HUES64 (cell line): ENCODE measurements at regions not wholly inside any gene's neighbourhood (a gene's known extent, or its start where the extent isn't known, plus 50 kb on each side); places are given as distances from the start of the nearest gene placed in this dataset.
"Not testable (repeated sequence)": the region's sequence is repeated elsewhere in the genome, so short reads cannot be mapped to it uniquely, and the experiment has no call there.

ENCODE experiments used
- H3K27ac ChIP-seq: 2 replicates; pipeline ENCODE4 v1.7.0; 2013; ENCODE audit warnings: low read depth, low read length, inconsistent platforms
- H3K27me3 ChIP-seq: 2 replicates; pipeline ENCODE4 v1.6.1; 2013; ENCODE audit warnings: mild to moderate bottlenecking, low read length; ENCODE audit not compliant: insufficient read depth
- H3K36me3 ChIP-seq: 2 replicates; pipeline ENCODE4 v1.6.1; 2013; ENCODE audit warnings: mild to moderate bottlenecking, low read length; ENCODE audit not compliant: insufficient read depth
- H3K4me1 ChIP-seq: 2 replicates; pipeline ENCODE4 v1.6.1; 2013; ENCODE audit warnings: mild to moderate bottlenecking, low read length, moderate library complexity; ENCODE audit not compliant: insufficient read depth
- H3K4me3 ChIP-seq: 2 replicates; pipeline ENCODE4 v1.5.1; 2013; ENCODE audit warnings: mild to moderate bottlenecking, low read length, moderate library complexity
- H3K9ac ChIP-seq: 2 replicates; pipeline ENCODE4 v1.6.1; 2013; ENCODE audit warnings: mild to moderate bottlenecking, low read depth, low read length
- H3K9me3 ChIP-seq: 2 replicates; pipeline ENCODE4 v1.6.1; 2013; ENCODE audit warnings: low read depth, low read length; ENCODE audit not compliant: insufficient read depth
- WGBS: fragments of 150-250, 120-280 bp; methylation state at CpG from one replicate; pipeline ENCODE4 v1.1.7; 2013; ENCODE audit warnings: missing lambda C conversion rate; 5-methylcytosine and 5-hydroxymethylcytosine counted together

- H3K9me3 ChIP-seq: no peaks in the 10 kb centered on the region
- H3K36me3 ChIP-seq: no peaks in the 10 kb centered on the region
- H3K9ac ChIP-seq: no peak overlapping the region
- no peaks in the 10 kb centered on the region for H3K4me1 ChIP-seq
- no peak overlapping the region for H3K27ac ChIP-seq
- H3K27me3 ChIP-seq: no peaks in the 10 kb centered on the region
- H3K4me3 ChIP-seq: no peak overlapping the region
- 94% methylated on average over 2 of the region's 2 CpGs for WGBS
Observed at GRCh38 chr4:132763465-132763864, 385.6 kb upstream of the PCDH10 start.

GRCh38 chr4:132767901-132768300 is 381.2 kb upstream of the PCDH10 start:
- no peaks in the 10 kb centered on the region for H3K4me1 ChIP-seq
- no peaks in the 10 kb centered on the region for H3K36me3 ChIP-seq
- H3K9me3 ChIP-seq: no peaks in the 10 kb centered on the region
- H3K4me3 ChIP-seq: no peak overlapping the region
- no peak overlapping the region for H3K27ac ChIP-seq
- no peak overlapping the region for H3K9ac ChIP-seq
- no peaks in the 10 kb centered on the region for H3K27me3 ChIP-seq
- 91% methylated on average over 1 of the region's 1 CpG for WGBS

GRCh38 chr4:132770776-132771175 is 378.3 kb upstream of the PCDH10 start:
- H3K36me3 ChIP-seq: no peaks in the 10 kb centered on the region
- H3K9ac ChIP-seq: no peak overlapping the region
- H3K4me3 ChIP-seq: no peak overlapping the region
- H3K27ac ChIP-seq: no peak overlapping the region
- 93% methylated on average over 2 of the region's 2 CpGs for WGBS
- no peaks in the 10 kb centered on the region for H3K9me3 ChIP-seq
- H3K27me3 ChIP-seq: no peaks in the 10 kb centered on the region
- no peaks in the 10 kb centered on the region for H3K4me1 ChIP-seq

- Histone ChIP-seq H3K4me1 (no peaks in the 10 kb centered on the region), H3K9ac (no peak overlapping the region), H3K27me3 (no peaks in the 10 kb centered on the region), H3K9me3 (no peaks in the 10 kb centered on the region), H3K4me3 (no peak overlapping the region), H3K36me3 (no peaks in the 10 kb centered on the region), H3K27ac (no peak overlapping the region)
Observed at GRCh38 chr4:132792310-132792709, 356.8 kb upstream of the PCDH10 start.

GRCh38 chr4:132797856-132798255 is 351.2 kb upstream of the PCDH10 start:
- no peaks in the 10 kb centered on the region for H3K36me3 ChIP-seq
- WGBS: 92% methylated on average over 1 of the region's 1 CpG
- no peak overlapping the region for H3K27ac ChIP-seq
- H3K9ac ChIP-seq: no peak overlapping the region
- H3K27me3 ChIP-seq: no peaks in the 10 kb centered on the region
- H3K4me1 ChIP-seq: peaks cover 5% of the 10 kb centered on the region; the same call in 1 of the 2 replicates
- no peak overlapping the region for H3K4me3 ChIP-seq
- no peaks in the 10 kb centered on the region for H3K9me3 ChIP-seq

- Histone ChIP-seq H3K4me3 (no peak overlapping the region), H3K4me1 (no peaks in the 10 kb centered on the region), H3K27me3 (no peaks in the 10 kb centered on the region), H3K9me3 (no peaks in the 10 kb centered on the region), H3K9ac (no peak overlapping the region), H3K36me3 (no peaks in the 10 kb centered on the region), H3K27ac (no peak overlapping the region)
- WGBS: 84% methylated on average over 15 of the region's 16 CpGs
Observed at GRCh38 chr4:132809298-132810032, 339.6 kb upstream of the PCDH10 start.

- not testable (repeated sequence) for H3K27ac ChIP-seq, H3K4me3 ChIP-seq, H3K9me3 ChIP-seq, H3K27me3 ChIP-seq, H3K9ac ChIP-seq, H3K36me3 ChIP-seq, H3K4me1 ChIP-seq
- 90% methylated on average over 2 of the region's 2 CpGs for WGBS
Observed at GRCh38 chr4:132813061-132813460, 336.0 kb upstream of the PCDH10 start.

GRCh38 chr4:132818091-132818490 is 331.0 kb upstream of the PCDH10 start:
- Histone ChIP-seq H3K9me3 (no peaks in the 10 kb centered on the region), H3K4me1 (peaks cover 3% of the 10 kb centered on the region; the same call in 1 of the 2 replicates), H3K4me3 (peak overlapping the region; percentile 21; the same call in 1 of the 2 replicates), H3K27ac (no peak overlapping the region), H3K36me3 (no peaks in the 10 kb centered on the region), H3K27me3 (no peaks in the 10 kb centered on the region), H3K9ac (peak overlapping the region; percentile 38; the same call in 1 of the 2 replicates)
- WGBS: 88% methylated on average over 13 of the region's 15 CpGs

GRCh38 chr4:132823419-132823818 is 325.7 kb upstream of the PCDH10 start:
- H3K27me3 ChIP-seq: no peaks in the 10 kb centered on the region
- H3K9ac ChIP-seq: no peak overlapping the region
- H3K36me3 ChIP-seq: no peaks in the 10 kb centered on the region
- H3K9me3 ChIP-seq: no peaks in the 10 kb centered on the region
- peaks cover 3% of the 10 kb centered on the region; the same call in 1 of the 2 replicates for H3K4me1 ChIP-seq
- WGBS: no CpG with 5 or more reads among the region's 1 CpG
- no peak overlapping the region for H3K27ac ChIP-seq
- no peak overlapping the region for H3K4me3 ChIP-seq

GRCh38 chr4:132824761-132825160 is 324.3 kb upstream of the PCDH10 start:
- no peak overlapping the region for H3K9ac ChIP-seq
- no peaks in the 10 kb centered on the region for H3K4me1 ChIP-seq
- H3K27ac ChIP-seq: no peak overlapping the region
- 95% methylated on average over 8 of the region's 8 CpGs for WGBS
- no peaks in the 10 kb centered on the region for H3K27me3 ChIP-seq
- H3K36me3 ChIP-seq: no peaks in the 10 kb centered on the region
- no peaks in the 10 kb centered on the region for H3K9me3 ChIP-seq
- H3K4me3 ChIP-seq: no peak overlapping the region

- Histone ChIP-seq H3K36me3 (no peaks in the 10 kb centered on the region), H3K9me3 (no peaks in the 10 kb centered on the region), H3K4me1 (no peaks in the 10 kb centered on the region), H3K9ac (no peak overlapping the region), H3K27me3 (no peaks in the 10 kb centered on the region), H3K27ac (no peak overlapping the region), H3K4me3 (no peak overlapping the region)
- WGBS: 63% methylated on average over 4 of the region's 4 CpGs
Observed at GRCh38 chr4:132827522-132827921, 321.6 kb upstream of the PCDH10 start.

- Histone ChIP-seq H3K9me3 (no peaks in the 10 kb centered on the region; the same call in 1 of the 2 replicates), H3K4me3 (no peak overlapping the region), H3K27me3 (no peaks in the 10 kb centered on the region), H3K9ac (no peak overlapping the region), H3K36me3 (no peaks in the 10 kb centered on the region), H3K4me1 (no peaks in the 10 kb centered on the region), H3K27ac (no peak overlapping the region)
- WGBS: 89% methylated on average over 1 of the region's 2 CpGs
Observed at GRCh38 chr4:132838244-132838643, 310.9 kb upstream of the PCDH10 start.
